ENCODE measurements at regions not wholly inside any gene's neighbourhood (a gene's known extent, or its start where the extent isn't known, plus 50 kb on each side); places are given as distances from the start of the nearest gene placed in this dataset.

- H3K36me3 ChIP-seq (replicated peaks in 1 of 2; ENCODE audit: control insufficient read depth in 1 of 2, insufficient read depth in 2 of 2, low read length in 1 of 2) = no peaks in the 10 kb centered on the region
- no peak for DNase-seq
- peaks cover 0 to 10% of the 10 kb centered on the region in 2 experiments; a peak in 1 of 4 replicates for H3K4me1 ChIP-seq (ENCODE audit: control insufficient read depth in 1 of 2, insufficient read depth in 2 of 2, low read depth in 1 of 2, low read length in 1 of 2)
- H3K4me2 ChIP-seq = no peak overlapping the region
- H3K9ac ChIP-seq = no peak overlapping the region
- no peak overlapping the region for H3K27ac ChIP-seq (ENCODE audit: low read depth in 2 of 2, low read length in 1 of 2)
- ChIA-PET POLR2A (no interaction called here), CTCF (interaction anchor here (1.2 to 1.6 kb wide), 2 partner anchors 16 to 191 kb away, joined by 3 read pairs; no protein-coding TSS in a partner anchor)
- H3K4me3 ChIP-seq (ENCODE audit: low read depth in 2 of 2, low read length in 1 of 2) = no peak overlapping the region
- H3K79me2 ChIP-seq (ENCODE audit: insufficient read depth) = no peaks in the 10 kb centered on the region
- no peaks in the 10 kb centered on the region; the same call in 1 of the 2 replicates for H3K27me3 ChIP-seq (ENCODE audit: insufficient read depth)
- no peaks in the 10 kb centered on the region for H4K20me1 ChIP-seq (ENCODE audit: insufficient read depth)
- no peaks in the 10 kb centered on the region for H3K9me3 ChIP-seq
- no peaks in the 10 kb centered on the region for H3F3A ChIP-seq (replicated peaks; ENCODE audit: insufficient read depth)
- no peak overlapping the region for H2AFZ ChIP-seq (ENCODE audit: low read depth)
- TF ChIP-seq MAX (IDR thresholded peaks at IDR 0.05; ENCODE audit: low read depth) = no peak
- TF ChIP-seq NFIC (IDR thresholded peaks at IDR 0.05; ENCODE audit: borderline replicate concordance) = no peak
- TF ChIP-seq GATA2 (CRISPR knock-in tag; IDR thresholded peaks at IDR 0.05) = no peak
- no peak for TF ChIP-seq RFX5 (IDR thresholded peaks at IDR 0.05; ENCODE audit: low read length)
- TF ChIP-seq TAF1 (IDR thresholded peaks at IDR 0.05; ENCODE audit: borderline replicate concordance, low read depth, low read length) = no peak
- TF ChIP-seq USF1 (IDR thresholded peaks at IDR 0.05; ENCODE audit: borderline replicate concordance, low read depth) = no peak
- TF ChIP-seq RCOR1 (IDR thresholded peaks at IDR 0.05; ENCODE audit: low read length) = no peak
- TF ChIP-seq SMC3 (IDR thresholded peaks at IDR 0.05; ENCODE audit: low read depth, low read length) = no peak
- no peak for TF ChIP-seq EP300 (IDR thresholded peaks at IDR 0.05; ENCODE audit: borderline replicate concordance in 1 of 2, low read depth in 1 of 2, low read length in 1 of 2)
- no peak for TF ChIP-seq YY1 (IDR thresholded peaks at IDR 0.05; ENCODE audit: low read depth)
- no peaks in the 10 kb centered on the region for H3K9me2 ChIP-seq
- WGBS (ENCODE audit: low lambda C conversion rate) = 20% methylated on average over 4 of the region's 5 CpGs
Observed at GRCh38 chr6:106800379-106800778, 171.0 kb downstream of the QRSL1 start.

- Histone ChIP-seq H2AFZ (ENCODE audit: low read depth) (no peak overlapping the region), H3K9ac (no peak overlapping the region), H3K9me2 (no peaks in the 10 kb centered on the region), H3K79me2 (ENCODE audit: insufficient read depth) (no peaks in the 10 kb centered on the region), H3K4me1 (ENCODE audit: control insufficient read depth in 1 of 2, insufficient read depth in 2 of 2, low read depth in 1 of 2, low read length in 1 of 2) (peaks cover 0 to 10% of the 10 kb centered on the region in 2 experiments; a peak in 1 of 4 replicates), H3F3A (replicated peaks; ENCODE audit: insufficient read depth) (no peaks in the 10 kb centered on the region), H3K36me3 (replicated peaks in 1 of 2; ENCODE audit: control insufficient read depth in 1 of 2, insufficient read depth in 2 of 2, low read length in 1 of 2) (no peaks in the 10 kb centered on the region), H3K9me3 (no peaks in the 10 kb centered on the region), H3K4me2 (no peak overlapping the region), H3K4me3 (ENCODE audit: low read depth in 2 of 2, low read length in 1 of 2) (no peak overlapping the region), H4K20me1 (ENCODE audit: insufficient read depth) (no peaks in the 10 kb centered on the region), H3K27ac (ENCODE audit: low read depth in 2 of 2, low read length in 1 of 2) (no peak overlapping the region), H3K27me3 (ENCODE audit: insufficient read depth) (no peaks in the 10 kb centered on the region; the same call in 1 of the 2 replicates)
- 31% methylated on average over 6 of the region's 8 CpGs for WGBS (ENCODE audit: low lambda C conversion rate)
- TF ChIP-seq USF2 (IDR thresholded peaks at IDR 0.05; ENCODE audit: borderline replicate concordance, low read depth, low read length) (no peak), ZBTB33 (IDR thresholded peaks at IDR 0.05; ENCODE audit: borderline replicate concordance, low read depth) (no peak), IRF3 (IDR thresholded peaks at IDR 0.05; ENCODE audit: low read depth, low read length) (no peak), CHD2 (IDR thresholded peaks at IDR 0.05; ENCODE audit: low read length, partially characterized antibody) (no peak), MXI1 (IDR thresholded peaks at IDR 0.05; ENCODE audit: low read depth, low read length) (no peak), RXRA (IDR thresholded peaks at IDR 0.05; ENCODE audit: borderline replicate concordance, low read depth) (no peak), TEAD4 (IDR thresholded peaks at IDR 0.05; ENCODE audit: borderline replicate concordance, insufficient read depth) (no peak), USF1 (IDR thresholded peaks at IDR 0.05; ENCODE audit: borderline replicate concordance, low read depth) (no peak), SMC3 (IDR thresholded peaks at IDR 0.05; ENCODE audit: low read depth, low read length) (no peak), GATA2 (CRISPR knock-in tag; IDR thresholded peaks at IDR 0.05) (no peak), NRF1 (IDR thresholded peaks at IDR 0.05; ENCODE audit: low read depth, low read length) (no peak)
- DNase-seq = no peak
- ChIA-PET POLR2A (no interaction called here), CTCF (interaction anchor here (0.6 to 1.6 kb wide), 2 partner anchors 35 to 190 kb away, joined by 3 read pairs; no protein-coding TSS in a partner anchor)
Observed at GRCh38 chr6:106799031-106799894, 169.9 kb downstream of the QRSL1 start.
